ENCODE measurements at regions not wholly inside any gene's neighbourhood (a gene's known extent, or its start where the extent isn't known, plus 50 kb on each side); places are given as distances from the start of the nearest gene placed in this dataset.

DNA sequence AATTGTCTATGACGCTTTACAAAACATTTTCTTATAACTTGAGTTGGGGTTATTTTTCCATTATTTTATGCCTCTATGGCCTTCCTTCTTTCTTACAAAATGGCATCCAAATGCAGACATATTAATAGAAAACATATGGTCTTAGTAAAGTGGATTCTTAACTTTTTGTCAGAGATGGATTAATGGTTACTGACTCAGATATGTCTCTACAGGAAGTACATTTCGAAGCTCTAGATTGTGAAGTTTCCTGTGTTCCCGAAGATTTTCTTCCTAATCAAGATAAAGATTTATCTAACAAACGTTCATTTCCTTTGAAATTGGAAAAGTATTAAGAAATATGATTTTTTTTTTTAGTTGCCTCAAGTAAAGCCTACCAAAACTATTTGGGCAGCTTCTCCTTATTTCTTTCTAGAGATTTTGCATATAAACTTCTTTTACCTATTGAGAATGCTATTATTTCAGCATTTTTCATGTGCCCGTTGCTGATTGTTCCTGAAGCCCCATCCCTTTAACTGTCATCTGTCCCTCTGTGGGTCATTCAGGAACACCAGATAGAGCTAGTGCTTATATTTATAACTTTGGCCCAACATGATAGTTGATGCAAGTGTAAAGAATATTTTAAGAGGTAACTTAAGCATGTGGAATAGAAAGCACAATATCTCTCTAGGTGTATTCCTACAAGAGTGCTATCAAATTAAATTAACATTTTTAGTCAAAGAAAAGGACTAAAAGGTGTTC lies 498.0 kb downstream of the CCDC85A start:
- WGBS, 2 donors (ENCODE audit: low coverage in 1 of 2), result 43 to 55% methylated on average over 5 of the region's 5 CpGs
- no peaks in the 10 kb centered on the region for H3K9me3 ChIP-seq
- TF ChIP-seq CTCF (IDR thresholded peaks at IDR 0.05) (no peak), POLR2A (IDR thresholded peaks at IDR 0.05) (no peak), POLR2AphosphoS5 (IDR thresholded peaks at IDR 0.05) (no peak), EP300 (IDR thresholded peaks at IDR 0.05) (no peak)
- no peak overlapping the region for H3K4me3 ChIP-seq
- H3K4me1 ChIP-seq, result no peaks in the 10 kb centered on the region
- no peaks in the 10 kb centered on the region for H3K36me3 ChIP-seq
- no peaks in the 10 kb centered on the region for H3K27me3 ChIP-seq
- ATAC-seq, result no peak
- no peak overlapping the region for H3K27ac ChIP-seq

GRCh38 chr2:56682397-56682760 lies 498.6 kb downstream of the CCDC85A start:
- no peak for ATAC-seq
- H3K27me3 ChIP-seq, result no peaks in the 10 kb centered on the region
- H3K9me3 ChIP-seq, result no peaks in the 10 kb centered on the region
- H3K27ac ChIP-seq, result no peak overlapping the region
- no peaks in the 10 kb centered on the region for H3K4me1 ChIP-seq
- WGBS, 2 donors (ENCODE audit: low coverage in 1 of 2), result 49 to 56% methylated on average over 2 to 3 of the region's 3 CpGs
- no peaks in the 10 kb centered on the region for H3K36me3 ChIP-seq
- TF ChIP-seq POLR2A (IDR thresholded peaks at IDR 0.05) (no peak), POLR2AphosphoS5 (IDR thresholded peaks at IDR 0.05) (no peak), CTCF (IDR thresholded peaks at IDR 0.05) (no peak), EP300 (IDR thresholded peaks at IDR 0.05) (no peak)
- H3K4me3 ChIP-seq, result no peak overlapping the region

DNA sequence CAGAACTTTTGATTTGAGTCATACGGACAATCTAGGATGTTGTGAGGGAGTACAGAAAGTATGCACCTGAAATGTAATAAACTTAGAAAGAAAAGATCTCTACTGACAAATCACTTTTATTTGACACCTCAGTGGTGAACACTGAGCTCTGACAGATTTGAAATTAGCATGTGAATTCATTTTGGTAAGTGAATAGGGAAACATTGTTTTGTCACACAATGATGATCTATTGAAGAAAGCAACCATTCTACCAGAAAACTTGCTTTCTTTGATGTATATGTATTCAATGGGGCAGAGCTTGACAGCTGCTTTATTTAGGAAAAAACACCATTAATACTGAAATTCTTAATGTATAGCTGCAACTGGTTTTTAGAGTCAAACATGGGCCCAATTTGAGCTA lies 500.5 kb downstream of the CCDC85A start:
- no peak overlapping the region for H3K4me3 ChIP-seq
- no peaks in the 10 kb centered on the region for H3K9me3 ChIP-seq
- H3K27ac ChIP-seq, result no peak overlapping the region
- WGBS, 2 donors (ENCODE audit: low coverage in 1 of 2), result 73 to 78% methylated on average over 1 of the region's 1 CpG
- no peaks in the 10 kb centered on the region for H3K36me3 ChIP-seq
- no peaks in the 10 kb centered on the region for H3K4me1 ChIP-seq
- no peak for ATAC-seq
- no peak for TF ChIP-seq POLR2AphosphoS5 (IDR thresholded peaks at IDR 0.05)
- TF ChIP-seq EP300 (IDR thresholded peaks at IDR 0.05), result no peak
- TF ChIP-seq CTCF (IDR thresholded peaks at IDR 0.05), result no peak
- TF ChIP-seq POLR2A (IDR thresholded peaks at IDR 0.05), result no peak
- no peaks in the 10 kb centered on the region for H3K27me3 ChIP-seq

GRCh38 chr2:56685205-56685604 lies 501.4 kb downstream of the CCDC85A start:
- Histone ChIP-seq H3K4me3 (no peak overlapping the region), H3K36me3 (no peaks in the 10 kb centered on the region), H3K4me1 (no peaks in the 10 kb centered on the region), H3K27ac (no peak overlapping the region), H3K27me3 (no peaks in the 10 kb centered on the region), H3K9me3 (no peaks in the 10 kb centered on the region)
- ATAC-seq, result no peak
- 90% methylated on average over 4 of the region's 4 CpGs; no CpG with 5 or more reads in 1 of the 2 donors for WGBS, 2 donors (ENCODE audit: low coverage in 1 of 2)
- TF ChIP-seq POLR2AphosphoS5 (IDR thresholded peaks at IDR 0.05) (no peak), POLR2A (IDR thresholded peaks at IDR 0.05) (no peak), EP300 (IDR thresholded peaks at IDR 0.05) (no peak), CTCF (IDR thresholded peaks at IDR 0.05) (no peak)

DNA sequence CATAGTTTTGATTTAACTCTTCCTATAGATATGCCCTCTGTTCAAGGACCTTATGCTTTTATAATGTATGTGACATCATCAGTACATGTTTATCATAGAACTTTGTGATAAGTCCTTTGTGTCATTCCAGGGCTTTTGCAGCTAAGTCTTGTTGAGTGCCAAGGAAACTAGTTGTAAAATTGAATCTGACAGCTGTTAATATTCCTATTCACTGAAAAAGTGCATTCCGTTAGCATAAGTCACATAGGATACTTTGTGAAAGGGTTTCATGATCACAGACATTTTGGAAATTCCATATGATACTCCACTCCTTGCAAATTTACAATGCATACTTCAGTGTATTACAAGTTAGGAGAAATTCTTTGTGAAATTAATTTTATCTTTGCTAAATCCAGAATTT lies 503.4 kb downstream of the CCDC85A start:
- 57 to 83% methylated on average over 1 of the region's 1 CpG for WGBS, 2 donors (ENCODE audit: low coverage in 1 of 2)
- Histone ChIP-seq H3K4me1 (no peaks in the 10 kb centered on the region), H3K4me3 (no peak overlapping the region), H3K27ac (no peak overlapping the region), H3K27me3 (no peaks in the 10 kb centered on the region), H3K9me3 (no peaks in the 10 kb centered on the region), H3K36me3 (no peaks in the 10 kb centered on the region)
- no peak for ATAC-seq
- TF ChIP-seq EP300 (IDR thresholded peaks at IDR 0.05), result no peak
- no peak for TF ChIP-seq POLR2AphosphoS5 (IDR thresholded peaks at IDR 0.05)
- TF ChIP-seq POLR2A (IDR thresholded peaks at IDR 0.05), result no peak
- TF ChIP-seq CTCF (IDR thresholded peaks at IDR 0.05), result no peak
